NB4 (cell line): ENCODE measurements at regions not wholly inside any gene's neighbourhood (a gene's known extent, or its start where the extent isn't known, plus 50 kb on each side); places are given as distances from the start of the nearest gene placed in this dataset.

Source experiments
- CTCF ChIP-seq: IDR thresholded peaks from one replicate; pipeline ENCODE4 v1.5.1; 2012; ENCODE audit warnings: low read depth, low read length
- MYC ChIP-seq: IDR thresholded peaks from 2 replicates; pipeline ENCODE4 v1.6.1; 2011; ENCODE audit warnings: low read depth, low read length

- TF ChIP-seq CTCF (no peak), MYC (no peak)
Measured at GRCh38 chr6:68139130-68139529, 496.0 kb upstream of the ADGRB3 start.
